H1 (cell line): ENCODE measurements at regions not wholly inside any gene's neighbourhood (a gene's known extent, or its start where the extent isn't known, plus 50 kb on each side); places are given as distances from the start of the nearest gene placed in this dataset.

Source experiments
- CTCF ChIA-PET: fragments of 300-600 bp; sonication (Branson Sonifier 250); formaldehyde crosslinking; loops from one replicate; lab custom pipeline; 2021; ENCODE audit not compliant: partially characterized antibody; lab: Charles Lee
- POLR2A ChIA-PET: fragments of 300-600 bp; sonication (Branson Sonifier 250); formaldehyde crosslinking; loops from one replicate; lab custom pipeline; 2021; ENCODE audit warnings: inconsistent platforms; ENCODE audit not compliant: partially characterized antibody; lab: Charles Lee
- DNase-seq, 2 experiments: peaks; one replicate each; pipeline versions ENCODE4 v3.0.0 to v3.0.0-alpha.2; 2010 to 2022; ENCODE audit warnings: low spot score in 2 of 2, low read depth in 1 of 2, mixed read lengths in 1 of 2
- FAIRE-seq: peaks from 2 replicates; lab custom pipeline; 2011; peaks lifted over from hg19 to GRCh38; lab: Jason Lieb, UNC
- H2AFZ ChIP-seq: 2 replicates; pipeline ENCODE4 v1.8.1; 2012; ENCODE audit warnings: low read length, inconsistent platforms
- H2AK5ac ChIP-seq: 2 replicates; pipeline ENCODE4 v1.6.1; 2013; ENCODE audit warnings: low read depth, low read length
- H2BK120ac ChIP-seq: replicated peaks from 2 replicates; pipeline ENCODE3; 2013; ENCODE audit warnings: low read depth, low read length, inconsistent platforms
- H2BK12ac ChIP-seq: 2 replicates; pipeline ENCODE4 v1.6.1; 2013; ENCODE audit warnings: low read depth, low read length
- H2BK15ac ChIP-seq: 2 replicates; pipeline ENCODE4 v1.6.1; 2013; ENCODE audit warnings: low read length
- H2BK20ac ChIP-seq: 2 replicates; pipeline ENCODE4 v1.6.1; 2013; ENCODE audit warnings: low read length
- H2BK5ac ChIP-seq: 2 replicates; pipeline ENCODE4 v1.6.1; 2013; ENCODE audit warnings: low read depth, low read length
- H3K14ac ChIP-seq: 2 replicates; pipeline ENCODE4 v1.6.1; 2013; ENCODE audit warnings: inconsistent platforms; ENCODE audit not compliant: insufficient read length
- H3K18ac ChIP-seq: 2 replicates; pipeline ENCODE4 v1.6.1; 2013; ENCODE audit warnings: low read length; ENCODE audit errors: extremely low read depth
- H3K23ac ChIP-seq: 2 replicates; pipeline ENCODE4 v1.6.1; 2013; ENCODE audit warnings: inconsistent platforms; ENCODE audit not compliant: insufficient read length
- H3K23me2 ChIP-seq: 2 replicates; pipeline ENCODE4 v1.6.1; 2013; ENCODE audit warnings: low read depth, low read length
- H3K27ac ChIP-seq: 2 replicates; pipeline ENCODE4 v1.6.1; 2011; ENCODE audit warnings: low read depth, low read length, inconsistent platforms
- H3K27me3 ChIP-seq, 4 experiments: replicated peaks in 1 of 4; 1 replicate in 1 of 4; 2 replicates in 3 of 4; pipeline versions ENCODE4 v1.6.1 to v1.8.1; 2011 to 2013; ENCODE audit warnings: low read length in 3 of 4, mild to moderate bottlenecking in 3 of 4, inconsistent platforms in 2 of 4, mixed read lengths in 2 of 4, moderate library complexity in 1 of 4; ENCODE audit not compliant: control insufficient read depth in 3 of 4, insufficient read depth in 3 of 4; ENCODE audit errors: extremely low read depth in 1 of 4
- H3K36me3 ChIP-seq, 4 experiments: 2 replicates each; pipeline versions ENCODE4 v1.6.1 to v1.8.1; 2011 to 2013; ENCODE audit warnings: mild to moderate bottlenecking in 4 of 4, low read length in 3 of 4, moderate library complexity in 2 of 4, control low read depth in 1 of 4, inconsistent platforms in 1 of 4; ENCODE audit not compliant: insufficient read depth in 4 of 4, control insufficient read depth in 2 of 4
- H3K4ac ChIP-seq: replicated peaks from 2 replicates; pipeline ENCODE3; 2013; ENCODE audit warnings: low read length, low read depth, mixed read lengths, inconsistent platforms; ENCODE audit not compliant: insufficient read length
- H3K4me1 ChIP-seq, 4 experiments: replicated peaks in 1 of 4; 1 replicate in 1 of 4; 2 replicates in 3 of 4; pipeline versions ENCODE4 v1.6.1 to v1.8.1; 2011 to 2013; ENCODE audit warnings: low read length in 3 of 4, inconsistent platforms in 2 of 4, mixed read lengths in 1 of 4; ENCODE audit not compliant: insufficient read depth in 4 of 4, control insufficient read depth in 3 of 4
- H3K4me2 ChIP-seq, 2 experiments: 2 replicates each; pipeline versions ENCODE4 v1.6.1 to v1.8.1; 2011 to 2013; ENCODE audit warnings: low read depth in 2 of 2, low read length in 2 of 2, control low read depth in 1 of 2, inconsistent platforms in 1 of 2, mild to moderate bottlenecking in 1 of 2; ENCODE audit not compliant: insufficient read depth in 1 of 2
- H3K4me3 ChIP-seq, 4 experiments: fragments of 200-600, 300-600 bp in 1 of 4; sonication (generic), shearing (Covaris generic), sonication (Bioruptor Twin) in 1 of 4; 2 replicates each; pipeline versions ENCODE4 v1.5.1 to v1.8.1; 2011 to 2016; ENCODE audit warnings: low read length in 4 of 4, low read depth in 3 of 4, control low read depth in 2 of 4, inconsistent platforms in 2 of 4, mild to moderate bottlenecking in 2 of 4, mixed read lengths in 1 of 4, moderate library complexity in 1 of 4; ENCODE audit not compliant: insufficient read depth in 2 of 4; ENCODE audit errors: extremely low read depth in 1 of 4
- H3K56ac ChIP-seq: replicated peaks from 2 replicates; pipeline ENCODE3; 2013; ENCODE audit warnings: low read depth, mild to moderate bottlenecking, mixed read lengths, low read length, inconsistent platforms; ENCODE audit not compliant: insufficient read length
- H3K79me1 ChIP-seq: 2 replicates; pipeline ENCODE4 v1.6.1; 2013; ENCODE audit warnings: low read depth, low read length, control low read depth
- H3K79me2 ChIP-seq, 2 experiments: 2 replicates each; pipeline versions ENCODE4 v1.6.1 to v1.8.1; 2012 to 2013; ENCODE audit warnings: low read length in 2 of 2, mild to moderate bottlenecking in 2 of 2, inconsistent platforms in 1 of 2; ENCODE audit not compliant: insufficient read depth in 2 of 2, control insufficient read depth in 1 of 2
- H3K9ac ChIP-seq, 4 experiments: replicated peaks in 1 of 4; 1 replicate in 1 of 4; 2 replicates in 3 of 4; pipeline versions ENCODE4 v1.6.1 to v1.8.1; 2011 to 2013; ENCODE audit warnings: low read depth in 3 of 4, low read length in 3 of 4, control low read depth in 2 of 4, mild to moderate bottlenecking in 2 of 4, moderate library complexity in 2 of 4, inconsistent platforms in 1 of 4; ENCODE audit errors: extremely low read depth in 1 of 4
- H3K9me3 ChIP-seq, 2 experiments: 2 replicates each; pipeline versions ENCODE4 v1.6.1 to v1.8.1; 2012 to 2013; ENCODE audit warnings: mild to moderate bottlenecking in 2 of 2, moderate library complexity in 2 of 2, control low read depth in 1 of 2, inconsistent platforms in 1 of 2, low read depth in 1 of 2, low read length in 1 of 2, mixed read lengths in 1 of 2; ENCODE audit not compliant: insufficient read depth in 2 of 2
- H4K20me1 ChIP-seq, 2 experiments: replicated peaks in 1 of 2; 2 replicates each; pipeline versions ENCODE3 to v1.8.1; 2011 to 2013; ENCODE audit warnings: inconsistent platforms in 2 of 2, low read length in 2 of 2, mild to moderate bottlenecking in 1 of 2; ENCODE audit not compliant: insufficient read depth in 2 of 2, control insufficient read depth in 1 of 2
- H4K5ac ChIP-seq: 2 replicates; pipeline ENCODE4 v1.6.1; 2013; ENCODE audit warnings: low read length, low read depth, mixed read lengths, inconsistent platforms; ENCODE audit not compliant: insufficient read length
- H4K8ac ChIP-seq: 2 replicates; pipeline ENCODE4 v1.8.0; 2013; ENCODE audit warnings: mild to moderate bottlenecking, moderate library complexity, low read length, inconsistent platforms; ENCODE audit not compliant: insufficient read depth; ENCODE audit errors: extremely low read depth
- H4K91ac ChIP-seq: replicated peaks from 2 replicates; pipeline ENCODE3; 2013; ENCODE audit warnings: low read length, mixed read lengths, inconsistent platforms; ENCODE audit not compliant: insufficient read length
- NRF1 ChIP-seq: IDR thresholded peaks from 2 replicates; pipeline ENCODE4 v1.6.1; 2011; ENCODE audit warnings: mild to moderate bottlenecking, low read depth, low read length, improper control_type of control experiment
- SP4 ChIP-seq: IDR thresholded peaks from 2 replicates; pipeline ENCODE4 v1.6.1; 2012; ENCODE audit warnings: low read length, inconsistent platforms
- TF ChIP-seq, protein P1 (sequence below): IDR thresholded peaks from 2 replicates; pipeline ENCODE4 v1.6.1; 2011; ENCODE audit warnings: low read length, improper control_type of control experiment

DNA sequence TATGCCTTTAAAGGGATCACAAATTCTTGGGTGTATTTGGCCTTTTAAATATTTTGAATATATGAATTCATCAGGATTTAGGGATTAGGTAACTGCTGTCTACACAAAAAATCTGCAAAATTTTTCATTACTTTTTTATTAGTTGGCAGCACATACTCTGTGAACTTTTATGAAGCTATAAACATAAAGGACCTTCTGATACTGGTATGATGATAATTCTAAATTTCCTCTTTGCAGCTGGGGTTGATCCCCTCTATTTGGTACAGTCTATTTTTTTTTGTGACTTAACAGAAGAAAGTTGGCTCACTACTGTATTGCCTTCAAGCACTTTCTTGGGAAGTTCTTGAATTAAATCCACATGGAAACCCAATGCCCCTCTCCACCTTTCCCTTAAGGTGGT lies 416.1 kb downstream of the LMO4 start (continued):
- no peak for TF ChIP-seq NRF1

DNA sequence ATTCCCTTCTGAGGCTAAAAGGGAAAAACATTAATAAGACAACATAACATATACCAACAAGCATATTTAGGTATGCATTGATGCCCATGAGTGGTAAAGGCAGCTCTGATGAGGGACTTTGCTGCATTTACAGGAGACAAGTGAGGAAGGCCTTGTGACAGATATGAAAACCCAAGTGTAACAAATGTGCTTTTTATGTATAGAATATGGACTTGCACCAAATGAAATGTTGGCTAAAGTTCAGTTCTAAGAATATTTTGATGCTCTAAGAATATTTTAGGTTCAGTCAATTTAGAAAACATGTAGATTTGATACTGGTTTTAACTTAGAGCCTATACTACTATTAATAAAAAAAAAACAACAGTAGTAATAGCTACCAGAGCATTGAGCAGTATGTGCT lies 424.7 kb downstream of the LMO4 start:
- H3K14ac ChIP-seq = no peak overlapping the region
- no peak for FAIRE-seq
- CTCF ChIA-PET = interaction anchor here (0.6 to 1.5 kb wide), 2 partner anchors 155 to 704 kb away, joined by 3 read pairs; no protein-coding TSS in a partner anchor
- no peaks in the 10 kb centered on the region for H3K36me3 ChIP-seq
- H3K4me3 ChIP-seq = no peak overlapping the region
- TF ChIP-seq, protein P1, sequence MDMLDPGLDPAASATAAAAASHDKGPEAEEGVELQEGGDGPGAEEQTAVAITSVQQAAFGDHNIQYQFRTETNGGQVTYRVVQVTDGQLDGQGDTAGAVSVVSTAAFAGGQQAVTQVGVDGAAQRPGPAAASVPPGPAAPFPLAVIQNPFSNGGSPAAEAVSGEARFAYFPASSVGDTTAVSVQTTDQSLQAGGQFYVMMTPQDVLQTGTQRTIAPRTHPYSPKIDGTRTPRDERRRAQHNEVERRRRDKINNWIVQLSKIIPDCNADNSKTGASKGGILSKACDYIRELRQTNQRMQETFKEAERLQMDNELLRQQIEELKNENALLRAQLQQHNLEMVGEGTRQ = no peak
- no peak for TF ChIP-seq SP4
- H3K4ac ChIP-seq = no peak overlapping the region
- no peaks in the 10 kb centered on the region for H3K4me1 ChIP-seq
- no peak overlapping the region for H3K23ac ChIP-seq
- POLR2A ChIA-PET = no interaction called here
- H3K4me2 ChIP-seq = no peak overlapping the region
- H2AFZ ChIP-seq = no peak overlapping the region
- H2BK15ac ChIP-seq = no peak overlapping the region
- H2BK120ac ChIP-seq = no peak overlapping the region
- H3K23me2 ChIP-seq = no peaks in the 10 kb centered on the region
- no peak overlapping the region for H2BK5ac ChIP-seq
- H4K8ac ChIP-seq = no peak overlapping the region
- no peaks in the 10 kb centered on the region for H4K20me1 ChIP-seq
- no peak overlapping the region for H2BK12ac ChIP-seq
- H4K91ac ChIP-seq = no peak overlapping the region
- H3K56ac ChIP-seq = no peak overlapping the region
- H2AK5ac ChIP-seq = no peak overlapping the region
- H3K27ac ChIP-seq = no peak overlapping the region
- H3K27me3 ChIP-seq = no peaks in the 10 kb centered on the region
- no peaks in the 10 kb centered on the region for H3K9me3 ChIP-seq
- no peak for DNase-seq
- H2BK20ac ChIP-seq = no peak overlapping the region
- no peak overlapping the region for H4K5ac ChIP-seq
- no peaks in the 10 kb centered on the region for H3K79me2 ChIP-seq
- no peak overlapping the region for H3K18ac ChIP-seq
- H3K9ac ChIP-seq = no peak overlapping the region
- no peaks in the 10 kb centered on the region for H3K79me1 ChIP-seq
